HepG2 (cell line): ENCODE measurements at regions not wholly inside any gene's neighbourhood (a gene's known extent, or its start where the extent isn't known, plus 50 kb on each side); places are given as distances from the start of the nearest gene placed in this dataset.

Experiments used
- ATAC-seq: fragments of 200-7000 bp; cut with Tn5 transposase; 3 replicates; pipeline ENCODE4 v1.9.1; 2020; ENCODE audit warnings: mild to moderate bottlenecking, moderate library complexity
- BruUV-seq: library from RNA; stranded (reverse); fragments of 400-500 nt; replicated peaks from 2 replicates; lab custom pipeline; 2021; lab: Mats Ljungman, UMichigan
- CTCF ChIA-PET: fragments of 300-600 bp; formaldehyde crosslinking; extraction: SDS; loops from one replicate; lab custom pipeline; 2021; ENCODE audit warnings: low total read pairs, inconsistent platforms, low intra/inter-chr PET ratio; lab: Yijun Ruan, JAX
- POLR2A ChIA-PET: fragments of 350-600 bp; sonication (Branson Sonifier 250); formaldehyde crosslinking; loops from one replicate; lab custom pipeline; 2020; ENCODE audit warnings: antibody characterized with exemption, inconsistent platforms; lab: Yijun Ruan, JAX
- DNase-seq: peaks from one replicate; pipeline ENCODE4 v3.0.0-alpha.2; 2015; ENCODE audit warnings: low spot score
- FAIRE-seq: peaks from 3 replicates; lab custom pipeline; 2011; peaks lifted over from hg19 to GRCh38; lab: Jason Lieb, UNC
- H2AFZ ChIP-seq: one replicate; pipeline ENCODE4 v1.6.1; 2011; ENCODE audit warnings: low read length, inconsistent platforms
- H3K27ac ChIP-seq: fragments of 300-600 bp; 3 replicates; pipeline ENCODE4 v1.8.0; 2011; ENCODE audit warnings: mixed run types, mild to moderate bottlenecking, mixed read lengths, low read length, inconsistent platforms; ENCODE audit not compliant: insufficient read depth; ENCODE audit errors: extremely low read length
- H3K27me3 ChIP-seq, 2 experiments: fragments of 200-600 bp in 1 of 2; 2 replicates in 1 of 2; 3 replicates in 1 of 2; pipeline versions ENCODE4 v1.6.0 to v1.8.0; 2011; ENCODE audit warnings: low read length in 2 of 2, mild to moderate bottlenecking in 2 of 2, moderate library complexity in 2 of 2, inconsistent platforms in 1 of 2; ENCODE audit not compliant: insufficient read depth in 2 of 2, control insufficient read depth in 1 of 2
- H3K36me3 ChIP-seq, 2 experiments: fragments of 200-600 bp in 1 of 2; replicated peaks in 1 of 2; 2 replicates in 1 of 2; 3 replicates in 1 of 2; pipeline versions ENCODE4 v1.5.1 to v1.8.0; 2011; ENCODE audit warnings: low read length in 2 of 2, inconsistent platforms in 1 of 2; ENCODE audit not compliant: insufficient read depth in 2 of 2, control insufficient read depth in 1 of 2
- H3K4me1 ChIP-seq: 2 replicates; pipeline ENCODE4 v1.5.1; 2012; ENCODE audit warnings: low read length, inconsistent platforms; ENCODE audit not compliant: insufficient read depth
- H3K4me2 ChIP-seq: 2 replicates; pipeline ENCODE4 v1.6.0; 2011; ENCODE audit warnings: low read depth, low read length, inconsistent platforms
- H3K4me3 ChIP-seq, 3 experiments: fragments of 200-600 bp in 1 of 3; sonication (generic), shearing (Covaris generic) in 1 of 3; replicated peaks in 1 of 3; 2 replicates each; pipeline ENCODE4 v1.5.1; 2011 to 2016; ENCODE audit warnings: low read length in 3 of 3, inconsistent platforms in 2 of 3, low read depth in 2 of 3, mild to moderate bottlenecking in 2 of 3, control low read depth in 1 of 3, mixed read lengths in 1 of 3; ENCODE audit not compliant: insufficient read depth in 1 of 3
- H3K79me2 ChIP-seq: one replicate; pipeline ENCODE4 v1.6.1; 2011; ENCODE audit warnings: low read length, inconsistent platforms; ENCODE audit not compliant: insufficient read depth
- H3K9ac ChIP-seq: 2 replicates; pipeline ENCODE4 v1.6.0; 2011; ENCODE audit warnings: mild to moderate bottlenecking, low read depth, low read length, inconsistent platforms; ENCODE audit not compliant: insufficient read depth
- H3K9me3 ChIP-seq: 2 replicates; pipeline ENCODE4 v1.5.1; 2012; ENCODE audit warnings: mild to moderate bottlenecking, low read length
- H4K20me1 ChIP-seq: 2 replicates; pipeline ENCODE4 v1.6.0; 2011; ENCODE audit warnings: inconsistent platforms, mild to moderate bottlenecking, low read length, moderate library complexity; ENCODE audit not compliant: insufficient read depth
- AGO2 ChIP-seq: fragments of 200-400 bp; formaldehyde crosslinking; optimal IDR thresholded peaks from 2 replicates; pipeline ENCODE3; 2017; ENCODE audit warnings: mild to moderate bottlenecking, low read depth, low read length, moderate library complexity
- CREB1 ChIP-seq, 2 experiments: fragments of 450-650 bp in 1 of 2; IDR thresholded peaks; 2 replicates each; pipeline ENCODE4 v1.6.1; 2016 to 2017; ENCODE audit warnings: control low read depth in 1 of 2, mild to moderate bottlenecking in 1 of 2, missing compliant biosample characterization in 1 of 2, missing genetic modification characterization in 1 of 2
- ELF4 ChIP-seq: sonication (generic); formaldehyde crosslinking; IDR thresholded peaks from 2 replicates; pipeline ENCODE4 v1.5.0; 2020; ENCODE audit warnings: missing genetic modification reagents, mild to moderate bottlenecking, moderate library complexity, borderline replicate concordance
- HBP1 ChIP-seq: IDR thresholded peaks from 2 replicates; pipeline ENCODE4 v1.6.1; 2016; ENCODE audit warnings: low read depth, control low read depth
- TAF1 ChIP-seq: sonication (generic); formaldehyde crosslinking; IDR thresholded peaks from 2 replicates; pipeline ENCODE4 v1.4.0; 2020; ENCODE audit warnings: missing genetic modification reagents
- TCF7L2 ChIP-seq: IDR thresholded peaks from 2 replicates; pipeline ENCODE4 v1.6.1; 2011; ENCODE audit warnings: mild to moderate bottlenecking, low read depth, low read length, moderate library complexity
- TGIF2 ChIP-seq: IDR thresholded peaks from 2 replicates; pipeline ENCODE4 v1.6.1; 2016; ENCODE audit warnings: control low read depth, missing compliant biosample characterization
- ZNF607 ChIP-seq: sonication (generic); formaldehyde crosslinking; IDR thresholded peaks from 2 replicates; pipeline ENCODE4 v1.5.1; 2020; ENCODE audit warnings: missing genetic modification reagents, mild to moderate bottlenecking, borderline replicate concordance
- ZNF781 ChIP-seq: sonication (generic); formaldehyde crosslinking; IDR thresholded peaks from 2 replicates; pipeline ENCODE4 v1.5.1; 2020; ENCODE audit warnings: borderline replicate concordance, mild to moderate bottlenecking, missing genetic modification reagents; ENCODE audit errors: not compliant biosample characterization
- WGBS: methylation state at CpG from one replicate; pipeline ENCODE4 v1.1.6; 2017; ENCODE audit warnings: low lambda C conversion rate; 5-methylcytosine and 5-hydroxymethylcytosine counted together
- in situ Hi-C: cut with HindIII; loops from 2 replicates; pipeline ENCODE4 v1.10.0; 2017; ENCODE audit warnings: low pct_unique_long_range_greater_than_20kb; ENCODE audit not compliant: extremely low pct_ligation_motif_present
- intact Hi-C: fragments of 100-400 bp; cut with micrococcal nuclease; formaldehyde crosslinking; loops from one replicate; pipeline ENCODE4 v1.10.0; 2022; ENCODE audit not compliant: unreplicated experiment
- TF ChIP-seq, protein P1 (sequence below): sonication (generic); formaldehyde crosslinking; IDR thresholded peaks from one replicate; pipeline ENCODE4 v1.5.1; 2020; ENCODE audit warnings: mild to moderate bottlenecking, missing genetic modification reagents; ENCODE audit errors: not compliant biosample characterization
- TF ChIP-seq, protein P2 (sequence below): sonication (generic); formaldehyde crosslinking; IDR thresholded peaks from 2 replicates; pipeline ENCODE4 v1.5.0; 2020; ENCODE audit warnings: missing genetic modification reagents

GRCh38 chr5:51691538-51692079 is 308.4 kb downstream of the ISL1 start (continued):
- TF ChIP-seq ZNF607 (CRISPR knock-in tag) (no peak), HBP1 (CRISPR knock-in tag) (no peak), TGIF2 (no peak), TAF1 (CRISPR knock-in tag) (no peak), ZNF781 (CRISPR knock-in tag) (no peak)
- TF ChIP-seq, all 625 proteins: peak for 0

DNA sequence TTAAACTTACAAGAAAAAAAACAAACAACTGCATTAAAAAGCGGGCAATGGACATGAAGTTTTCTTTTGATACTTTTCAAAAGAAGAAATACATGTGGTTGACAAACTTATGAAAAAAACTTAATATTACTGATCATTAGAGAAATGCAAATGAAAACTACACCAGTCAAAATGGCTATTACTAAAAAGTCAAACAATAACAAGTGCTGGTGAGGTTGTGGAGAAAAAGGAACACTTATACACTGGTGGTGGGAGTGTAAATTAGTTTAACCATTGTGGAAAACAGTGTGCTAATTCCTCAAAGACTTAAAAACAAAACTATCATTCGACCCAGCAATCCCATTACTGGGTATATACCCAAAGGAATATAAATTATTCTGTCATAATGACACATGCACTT is 311.6 kb downstream of the ISL1 start:
- ChIA-PET CTCF (no interaction called here), POLR2A (no interaction called here)
- Histone ChIP-seq H3K27me3 (no peaks in the 10 kb centered on the region), H3K4me1 (no peaks in the 10 kb centered on the region), H3K9ac (no peak overlapping the region), H3K4me3 (no peak overlapping the region), H3K79me2 (no peaks in the 10 kb centered on the region), H4K20me1 (no peaks in the 10 kb centered on the region), H3K27ac (no peak overlapping the region), H3K36me3 (no peaks in the 10 kb centered on the region), H3K4me2 (no peak overlapping the region), H3K9me3 (peaks cover 8% of the 10 kb centered on the region; the same call in 1 of the 2 replicates), H2AFZ (no peak overlapping the region)
- WGBS = 20% methylated on average over 2 of the region's 2 CpGs
- no peak for FAIRE-seq
- DNase-seq = no peak
- BruUV-seq = no TSS peak
- in situ Hi-C loops (no loop called here), intact Hi-C loops (no loop called here)
- ATAC-seq = no peak
- TF ChIP-seq CREB1 (IDR thresholded peaks at IDR 0.05) (no peak), CREB1 (CRISPR knock-in tag; IDR thresholded peaks at IDR 0.05) (no peak), AGO2 (no peak), TCF7L2 (no peak), ELF4 (CRISPR knock-in tag) (no peak)
- TF ChIP-seq, protein P1, sequence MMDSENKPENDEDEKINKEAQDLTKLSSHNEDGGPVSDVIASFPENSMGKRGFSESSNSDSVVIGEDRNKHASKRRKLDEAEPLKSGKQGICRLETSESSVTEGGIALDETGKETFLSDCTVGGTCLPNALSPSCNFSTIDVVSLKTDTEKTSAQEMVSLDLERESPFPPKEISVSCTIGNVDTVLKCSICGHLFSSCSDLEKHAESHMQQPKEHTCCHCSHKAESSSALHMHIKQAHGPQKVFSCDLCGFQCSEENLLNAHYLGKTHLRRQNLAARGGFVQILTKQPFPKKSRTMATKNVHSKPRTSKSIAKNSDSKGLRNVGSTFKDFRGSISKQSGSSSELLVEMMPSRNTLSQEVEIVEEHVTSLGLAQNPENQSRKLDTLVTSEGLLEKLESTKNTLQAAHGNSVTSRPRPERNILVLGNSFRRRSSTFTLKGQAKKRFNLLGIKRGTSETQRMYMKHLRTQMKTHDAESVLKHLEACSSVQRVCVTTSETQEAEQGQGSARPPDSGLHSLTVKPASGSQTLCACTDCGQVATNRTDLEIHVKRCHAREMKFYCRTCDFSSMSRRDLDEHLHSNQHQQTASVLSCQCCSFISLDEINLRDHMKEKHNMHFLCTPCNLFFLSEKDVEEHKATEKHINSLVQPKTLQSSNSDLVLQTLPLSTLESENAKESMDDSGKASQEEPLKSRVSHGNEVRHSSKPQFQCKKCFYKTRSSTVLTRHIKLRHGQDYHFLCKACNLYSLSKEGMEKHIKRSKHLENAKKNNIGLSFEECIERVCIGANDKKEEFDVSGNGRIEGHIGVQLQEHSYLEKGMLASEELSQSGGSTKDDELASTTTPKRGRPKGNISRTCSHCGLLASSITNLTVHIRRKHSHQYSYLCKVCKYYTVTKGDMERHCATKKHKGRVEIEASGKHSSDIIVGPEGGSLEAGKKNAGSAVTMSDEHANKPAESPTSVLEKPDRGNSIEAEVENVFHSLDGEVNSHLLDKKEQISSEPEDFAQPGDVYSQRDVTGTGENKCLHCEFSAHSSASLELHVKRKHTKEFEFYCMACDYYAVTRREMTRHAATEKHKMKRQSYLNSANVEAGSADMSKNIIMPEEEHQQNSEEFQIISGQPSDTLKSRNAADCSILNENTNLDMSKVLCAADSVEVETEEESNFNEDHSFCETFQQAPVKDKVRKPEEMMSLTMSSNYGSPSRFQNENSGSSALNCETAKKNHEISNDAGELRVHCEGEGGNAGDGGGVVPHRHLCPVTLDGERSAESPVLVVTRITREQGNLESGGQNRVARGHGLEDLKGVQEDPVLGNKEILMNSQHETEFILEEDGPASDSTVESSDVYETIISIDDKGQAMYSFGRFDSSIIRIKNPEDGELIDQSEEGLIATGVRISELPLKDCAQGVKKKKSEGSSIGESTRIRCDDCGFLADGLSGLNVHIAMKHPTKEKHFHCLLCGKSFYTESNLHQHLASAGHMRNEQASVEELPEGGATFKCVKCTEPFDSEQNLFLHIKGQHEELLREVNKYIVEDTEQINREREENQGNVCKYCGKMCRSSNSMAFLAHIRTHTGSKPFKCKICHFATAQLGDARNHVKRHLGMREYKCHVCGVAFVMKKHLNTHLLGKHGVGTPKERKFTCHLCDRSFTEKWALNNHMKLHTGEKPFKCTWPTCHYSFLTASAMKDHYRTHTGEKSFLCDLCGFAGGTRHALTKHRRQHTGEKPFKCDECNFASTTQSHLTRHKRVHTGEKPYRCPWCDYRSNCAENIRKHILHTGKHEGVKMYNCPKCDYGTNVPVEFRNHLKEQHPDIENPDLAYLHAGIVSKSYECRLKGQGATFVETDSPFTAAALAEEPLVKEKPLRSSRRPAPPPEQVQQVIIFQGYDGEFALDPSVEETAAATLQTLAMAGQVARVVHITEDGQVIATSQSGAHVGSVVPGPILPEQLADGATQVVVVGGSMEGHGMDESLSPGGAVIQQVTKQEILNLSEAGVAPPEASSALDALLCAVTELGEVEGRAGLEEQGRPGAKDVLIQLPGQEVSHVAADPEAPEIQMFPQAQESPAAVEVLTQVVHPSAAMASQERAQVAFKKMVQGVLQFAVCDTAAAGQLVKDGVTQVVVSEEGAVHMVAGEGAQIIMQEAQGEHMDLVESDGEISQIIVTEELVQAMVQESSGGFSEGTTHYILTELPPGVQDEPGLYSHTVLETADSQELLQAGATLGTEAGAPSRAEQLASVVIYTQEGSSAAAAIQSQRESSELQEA (CRISPR knock-in tag) = no peak
- TF ChIP-seq, protein P2, sequence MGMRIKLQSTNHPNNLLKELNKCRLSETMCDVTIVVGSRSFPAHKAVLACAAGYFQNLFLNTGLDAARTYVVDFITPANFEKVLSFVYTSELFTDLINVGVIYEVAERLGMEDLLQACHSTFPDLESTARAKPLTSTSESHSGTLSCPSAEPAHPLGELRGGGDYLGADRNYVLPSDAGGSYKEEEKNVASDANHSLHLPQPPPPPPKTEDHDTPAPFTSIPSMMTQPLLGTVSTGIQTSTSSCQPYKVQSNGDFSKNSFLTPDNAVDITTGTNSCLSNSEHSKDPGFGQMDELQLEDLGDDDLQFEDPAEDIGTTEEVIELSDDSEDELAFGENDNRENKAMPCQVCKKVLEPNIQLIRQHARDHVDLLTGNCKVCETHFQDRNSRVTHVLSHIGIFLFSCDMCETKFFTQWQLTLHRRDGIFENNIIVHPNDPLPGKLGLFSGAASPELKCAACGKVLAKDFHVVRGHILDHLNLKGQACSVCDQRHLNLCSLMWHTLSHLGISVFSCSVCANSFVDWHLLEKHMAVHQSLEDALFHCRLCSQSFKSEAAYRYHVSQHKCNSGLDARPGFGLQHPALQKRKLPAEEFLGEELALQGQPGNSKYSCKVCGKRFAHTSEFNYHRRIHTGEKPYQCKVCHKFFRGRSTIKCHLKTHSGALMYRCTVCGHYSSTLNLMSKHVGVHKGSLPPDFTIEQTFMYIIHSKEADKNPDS (CRISPR knock-in tag) = no peak
